ENCODE measurements at regions not wholly inside any gene's neighbourhood (a gene's known extent, or its start where the extent isn't known, plus 50 kb on each side); places are given as distances from the start of the nearest gene placed in this dataset.
"Not testable (repeated sequence)": the region's sequence is repeated elsewhere in the genome, so short reads cannot be mapped to it uniquely, and the experiment has no call there.

DNA sequence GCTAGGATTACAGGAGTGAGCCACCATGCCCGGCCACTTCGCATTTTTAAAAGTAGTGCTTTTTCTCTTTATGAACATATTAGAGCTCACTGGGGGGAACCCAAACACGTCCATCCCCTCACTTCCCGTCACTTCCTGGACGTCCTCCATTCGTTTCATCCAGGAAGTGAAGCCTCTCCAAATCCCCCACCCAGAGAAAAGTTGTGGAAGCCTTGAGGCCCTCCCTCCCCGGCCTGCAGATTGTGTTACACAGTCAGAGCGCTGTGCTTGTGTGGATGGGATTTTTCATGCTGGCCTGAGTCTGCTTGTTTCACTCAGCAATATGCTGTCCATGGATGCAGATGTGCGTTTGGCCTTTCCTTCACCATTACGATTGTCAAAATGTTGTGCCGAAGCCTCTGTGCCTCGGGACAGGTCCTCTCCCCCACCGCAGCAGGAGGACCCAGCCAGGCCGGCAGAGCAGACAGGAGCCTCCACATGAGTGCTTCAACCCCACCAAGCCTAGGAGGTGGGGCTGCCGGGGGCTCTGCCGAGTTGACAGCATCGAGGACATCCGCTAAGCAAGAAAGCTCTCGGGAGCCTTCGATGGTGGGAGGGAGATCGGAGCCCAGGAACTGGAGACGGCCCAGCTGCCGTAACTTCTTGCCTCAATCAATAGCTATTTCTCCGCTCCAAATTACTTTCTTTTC lies 121.6 kb upstream of the PPP1R26 start:
- TF ChIP-seq, protein P1, sequence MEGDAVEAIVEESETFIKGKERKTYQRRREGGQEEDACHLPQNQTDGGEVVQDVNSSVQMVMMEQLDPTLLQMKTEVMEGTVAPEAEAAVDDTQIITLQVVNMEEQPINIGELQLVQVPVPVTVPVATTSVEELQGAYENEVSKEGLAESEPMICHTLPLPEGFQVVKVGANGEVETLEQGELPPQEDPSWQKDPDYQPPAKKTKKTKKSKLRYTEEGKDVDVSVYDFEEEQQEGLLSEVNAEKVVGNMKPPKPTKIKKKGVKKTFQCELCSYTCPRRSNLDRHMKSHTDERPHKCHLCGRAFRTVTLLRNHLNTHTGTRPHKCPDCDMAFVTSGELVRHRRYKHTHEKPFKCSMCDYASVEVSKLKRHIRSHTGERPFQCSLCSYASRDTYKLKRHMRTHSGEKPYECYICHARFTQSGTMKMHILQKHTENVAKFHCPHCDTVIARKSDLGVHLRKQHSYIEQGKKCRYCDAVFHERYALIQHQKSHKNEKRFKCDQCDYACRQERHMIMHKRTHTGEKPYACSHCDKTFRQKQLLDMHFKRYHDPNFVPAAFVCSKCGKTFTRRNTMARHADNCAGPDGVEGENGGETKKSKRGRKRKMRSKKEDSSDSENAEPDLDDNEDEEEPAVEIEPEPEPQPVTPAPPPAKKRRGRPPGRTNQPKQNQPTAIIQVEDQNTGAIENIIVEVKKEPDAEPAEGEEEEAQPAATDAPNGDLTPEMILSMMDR (IDR thresholded peaks at IDR 0.05; ENCODE audit: insufficient read depth, low read depth, low read length), result no peak
- no peak for DNase-seq (ENCODE audit: low read depth)
- no peak overlapping the region for H3K4me3 ChIP-seq (ENCODE audit: low read depth, low read length)

DNA sequence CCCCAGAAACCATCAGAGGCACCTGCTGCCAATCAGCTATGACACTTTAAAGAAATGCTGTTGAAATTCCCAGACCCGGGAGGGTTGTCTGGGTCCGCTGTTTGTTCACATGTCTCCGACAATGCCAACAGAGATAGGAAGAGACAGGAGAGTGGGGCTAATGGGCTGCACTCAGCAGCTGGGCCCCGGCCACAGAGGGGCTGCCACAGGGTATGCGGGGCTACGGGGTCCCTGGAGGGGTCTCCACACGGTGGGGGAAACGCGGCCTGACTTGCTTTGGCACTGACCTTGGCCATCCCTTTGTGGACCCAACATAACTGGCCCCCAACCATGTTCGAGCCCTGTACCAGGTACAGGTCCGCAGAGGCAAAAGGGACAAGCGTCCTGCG lies 121.0 kb upstream of the PPP1R26 start:
- DNase-seq (ENCODE audit: low read depth), result no peak
- no peak overlapping the region for H3K4me3 ChIP-seq (ENCODE audit: low read depth, low read length)
- TF ChIP-seq, protein P1 (IDR thresholded peaks at IDR 0.05; ENCODE audit: insufficient read depth, low read depth, low read length), result no peak

DNA sequence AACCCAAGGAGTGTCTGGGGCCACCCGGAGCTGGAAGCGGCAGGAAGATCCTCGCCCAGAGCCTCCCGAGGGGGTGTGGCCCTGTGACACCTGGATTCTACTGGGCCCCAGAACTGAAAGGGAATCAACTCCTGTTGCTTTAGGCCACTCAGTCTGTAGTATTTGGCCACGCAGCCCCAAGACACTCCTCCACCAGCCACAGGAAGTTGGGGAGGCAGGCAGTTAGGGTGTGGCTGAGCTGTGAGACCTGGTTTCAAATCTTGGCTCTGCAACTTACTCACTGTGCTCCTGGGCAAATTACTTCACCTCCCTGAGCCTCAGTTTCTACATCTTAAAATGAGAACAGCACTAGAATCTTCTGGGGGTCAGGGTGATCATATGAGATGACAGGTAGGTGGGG lies 119.8 kb upstream of the PPP1R26 start:
- DNase-seq (ENCODE audit: low read depth), result no peak
- H3K4me3 ChIP-seq (ENCODE audit: low read depth, low read length), result no peak overlapping the region
- TF ChIP-seq, protein P1 (IDR thresholded peaks at IDR 0.05; ENCODE audit: insufficient read depth, low read depth, low read length), result no peak

DNA sequence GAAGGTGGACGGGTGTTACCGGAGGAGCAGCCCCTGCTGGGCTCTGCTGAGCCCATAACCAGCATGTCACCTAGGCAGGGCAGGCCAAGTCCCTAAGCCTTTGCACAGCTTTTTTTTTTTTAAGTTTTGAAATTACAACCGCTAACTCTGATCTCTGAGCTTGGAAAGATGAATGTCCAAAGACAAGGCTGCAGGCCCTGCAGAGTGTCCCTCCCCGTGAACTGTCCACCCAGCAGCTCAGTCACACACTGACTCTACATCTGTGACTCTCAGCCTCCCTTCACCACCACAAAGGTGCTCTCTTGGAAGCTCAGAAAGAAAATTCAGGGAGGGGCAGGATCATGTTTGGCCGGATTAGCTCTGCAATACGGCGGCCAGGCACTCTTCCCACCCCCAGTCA lies 119.0 kb upstream of the PPP1R26 start:
- no peak overlapping the region for H3K4me3 ChIP-seq (ENCODE audit: low read depth, low read length)
- TF ChIP-seq, protein P1 (IDR thresholded peaks at IDR 0.05; ENCODE audit: insufficient read depth, low read depth, low read length), result no peak
- DNase-seq (ENCODE audit: low read depth), result no peak

DNA sequence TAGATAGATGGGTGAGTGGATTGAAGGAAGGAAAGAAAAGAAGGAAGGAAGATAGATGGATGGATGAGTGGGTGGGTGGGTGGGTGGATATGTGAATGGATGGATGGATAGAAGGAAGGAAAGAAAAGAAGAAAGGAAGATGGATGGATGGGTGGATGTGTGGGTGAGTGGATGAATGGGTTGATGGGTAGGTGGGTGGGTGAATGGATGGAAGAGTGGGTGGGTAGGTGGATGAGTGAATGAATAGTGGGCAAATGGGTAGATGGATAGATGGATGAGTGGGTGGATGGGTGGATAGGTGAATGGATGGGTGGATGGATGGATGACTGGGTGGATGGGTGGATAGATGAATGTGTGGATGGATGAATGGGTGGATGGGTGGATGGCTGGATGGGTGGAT lies 117.9 kb upstream of the PPP1R26 start:
- H3K4me3 ChIP-seq (ENCODE audit: low read depth, low read length); DNase-seq (ENCODE audit: low read depth): not testable (repeated sequence)

DNA sequence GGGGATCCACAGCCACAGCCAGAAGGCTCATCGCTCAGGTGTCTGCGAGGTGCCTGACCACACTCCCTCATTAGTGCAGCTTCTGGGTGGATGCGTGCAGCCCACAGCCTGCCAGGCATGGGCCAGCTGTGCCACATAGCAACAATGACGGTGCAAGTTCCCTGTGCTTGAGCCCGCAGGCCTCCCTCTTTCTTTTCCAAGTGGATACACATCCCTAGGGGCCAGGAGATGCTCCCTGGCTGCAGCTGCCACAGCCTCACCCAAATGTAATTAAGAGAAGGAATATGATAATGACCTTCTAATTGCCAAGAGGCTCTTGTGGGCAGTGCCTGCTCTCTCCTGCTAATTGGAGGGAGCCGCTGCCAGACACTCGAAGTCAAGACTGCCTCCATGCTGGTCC lies 116.0 kb upstream of the PPP1R26 start:
- no peak overlapping the region for H3K4me3 ChIP-seq (ENCODE audit: low read depth, low read length)
- DNase-seq (ENCODE audit: low read depth), result no peak
- TF ChIP-seq, protein P1 (IDR thresholded peaks at IDR 0.05; ENCODE audit: insufficient read depth, low read depth, low read length), result no peak

DNA sequence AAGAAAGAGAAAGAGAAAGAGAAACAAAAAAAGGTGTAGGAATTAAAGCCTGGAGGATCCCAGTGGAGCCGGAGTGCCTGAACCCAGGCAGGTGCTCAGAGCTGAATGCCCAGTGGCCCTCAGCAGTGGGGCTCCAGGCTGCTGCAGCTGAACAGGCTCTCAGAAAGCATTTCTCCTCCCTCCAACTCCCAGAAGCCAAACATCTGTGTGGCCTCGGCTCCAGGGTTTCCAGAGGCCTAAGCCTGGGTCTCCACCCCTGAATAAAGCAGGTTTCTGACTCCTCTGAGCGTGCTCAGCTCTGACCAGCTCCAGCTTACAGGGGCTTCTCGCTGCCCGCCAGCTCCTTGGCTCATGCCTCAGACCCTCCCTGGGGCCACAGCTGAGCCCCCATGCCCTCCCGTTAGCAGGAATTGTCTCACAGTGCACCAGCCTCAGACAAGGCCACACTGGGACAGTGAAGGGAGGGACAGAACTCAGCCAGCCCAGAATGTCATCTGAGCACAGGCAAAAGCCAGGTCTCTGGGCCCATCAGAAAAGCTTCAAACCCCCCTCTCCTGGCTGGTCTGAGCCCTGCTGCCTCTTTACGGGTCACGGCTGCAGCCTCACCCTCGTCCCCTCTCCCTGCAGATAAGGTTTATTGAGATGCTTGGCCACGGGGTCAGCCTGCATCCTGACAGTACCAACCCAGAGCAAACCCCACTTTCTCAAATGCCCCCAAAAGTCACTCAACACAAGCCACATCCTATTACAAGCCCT lies 114.4 kb upstream of the PPP1R26 start:
- TF ChIP-seq, protein P1 (IDR thresholded peaks at IDR 0.05; ENCODE audit: insufficient read depth, low read depth, low read length), result no peak
- DNase-seq (ENCODE audit: low read depth), result no peak
- H3K4me3 ChIP-seq (ENCODE audit: low read depth, low read length), result no peak overlapping the region
